ENCODE measurements at regions not wholly inside any gene's neighbourhood (a gene's known extent, or its start where the extent isn't known, plus 50 kb on each side); places are given as distances from the start of the nearest gene placed in this dataset.

DNA sequence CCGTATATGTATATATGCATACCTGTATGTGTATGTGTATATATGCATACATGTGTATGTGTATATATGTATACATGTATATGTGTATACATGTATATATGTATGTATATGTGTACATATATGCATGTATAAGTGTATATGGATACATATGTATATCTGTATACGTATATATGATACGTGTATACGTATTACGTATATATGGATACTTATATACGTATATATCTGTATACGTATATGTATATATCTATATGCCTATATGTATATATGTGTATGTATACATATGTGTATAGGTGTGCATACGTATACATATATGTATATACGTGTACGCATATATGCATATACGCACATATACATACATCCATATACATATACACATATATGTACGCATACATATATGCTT is 681.6 kb upstream of the ANO3 start:
- TF ChIP-seq, protein P1, sequence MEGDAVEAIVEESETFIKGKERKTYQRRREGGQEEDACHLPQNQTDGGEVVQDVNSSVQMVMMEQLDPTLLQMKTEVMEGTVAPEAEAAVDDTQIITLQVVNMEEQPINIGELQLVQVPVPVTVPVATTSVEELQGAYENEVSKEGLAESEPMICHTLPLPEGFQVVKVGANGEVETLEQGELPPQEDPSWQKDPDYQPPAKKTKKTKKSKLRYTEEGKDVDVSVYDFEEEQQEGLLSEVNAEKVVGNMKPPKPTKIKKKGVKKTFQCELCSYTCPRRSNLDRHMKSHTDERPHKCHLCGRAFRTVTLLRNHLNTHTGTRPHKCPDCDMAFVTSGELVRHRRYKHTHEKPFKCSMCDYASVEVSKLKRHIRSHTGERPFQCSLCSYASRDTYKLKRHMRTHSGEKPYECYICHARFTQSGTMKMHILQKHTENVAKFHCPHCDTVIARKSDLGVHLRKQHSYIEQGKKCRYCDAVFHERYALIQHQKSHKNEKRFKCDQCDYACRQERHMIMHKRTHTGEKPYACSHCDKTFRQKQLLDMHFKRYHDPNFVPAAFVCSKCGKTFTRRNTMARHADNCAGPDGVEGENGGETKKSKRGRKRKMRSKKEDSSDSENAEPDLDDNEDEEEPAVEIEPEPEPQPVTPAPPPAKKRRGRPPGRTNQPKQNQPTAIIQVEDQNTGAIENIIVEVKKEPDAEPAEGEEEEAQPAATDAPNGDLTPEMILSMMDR (IDR thresholded peaks at IDR 0.05): no peak
- no peak for TF ChIP-seq POLR2A (IDR thresholded peaks at IDR 0.05)
